GM23338 (cell line): ENCODE measurements at regions not wholly inside any gene's neighbourhood (a gene's known extent, or its start where the extent isn't known, plus 50 kb on each side); places are given as distances from the start of the nearest gene placed in this dataset.

Experiments used
- ATAC-seq: fragments of 200-7000 bp; cut with Tn5 transposase; 3 replicates; pipeline ENCODE4 v1.9.1; 2020
- DNase-seq: peaks from one replicate; pipeline ENCODE4 v3.0.0-alpha.2; 2015; ENCODE audit warnings: low spot score
- H2AFZ ChIP-seq: fragments of 200-600 bp; sonication (generic); 2 replicates; pipeline ENCODE4 v1.8.0; 2016; ENCODE audit warnings: antibody characterized with exemption, mild to moderate bottlenecking, moderate library complexity
- H3F3A ChIP-seq: fragments of 200-600 bp; sonication (generic); replicated peaks from 2 replicates; pipeline ENCODE4 v1.8.0; 2017; ENCODE audit warnings: antibody characterized with exemption, mixed run types, low read depth
- H3K27ac ChIP-seq: fragments of 200-600 bp; sonication (generic); 2 replicates; pipeline ENCODE4 v1.6.1; 2016; ENCODE audit warnings: low read depth
- H3K27me3 ChIP-seq: fragments of 200-600 bp; sonication (generic); 2 replicates; pipeline ENCODE4 v1.8.0; 2016; ENCODE audit warnings: mild to moderate bottlenecking, mixed run types, moderate library complexity; ENCODE audit not compliant: insufficient read depth
- H3K36me3 ChIP-seq: fragments of 200-600 bp; sonication (generic); 2 replicates; pipeline ENCODE4 v1.8.0; 2016; ENCODE audit warnings: mild to moderate bottlenecking; ENCODE audit not compliant: insufficient read depth
- H3K4me1 ChIP-seq: fragments of 200-600 bp; sonication (generic); 2 replicates; pipeline ENCODE4 v1.8.0; 2016; ENCODE audit warnings: mild to moderate bottlenecking, moderate library complexity; ENCODE audit not compliant: insufficient read depth
- H3K4me2 ChIP-seq: fragments of 200-600 bp; sonication (generic); 2 replicates; pipeline ENCODE4 v1.7.1; 2017; ENCODE audit warnings: mixed run types
- H3K4me3 ChIP-seq: fragments of 200-600 bp; sonication (generic); 2 replicates; pipeline ENCODE4 v1.6.1; 2016; ENCODE audit warnings: mixed run types
- H3K79me2 ChIP-seq: fragments of 200-600 bp; sonication (generic); replicated peaks from 2 replicates; pipeline ENCODE4 v1.8.0; 2017; ENCODE audit warnings: mild to moderate bottlenecking; ENCODE audit not compliant: insufficient read depth
- H3K9me2 ChIP-seq: fragments of 200-600 bp; sonication (generic); 2 replicates; pipeline ENCODE4 v1.8.0; 2017; ENCODE audit not compliant: insufficient read depth
- H4K20me1 ChIP-seq: fragments of 200-600 bp; sonication (generic); replicated peaks from 2 replicates; pipeline ENCODE4 v1.8.0; 2017; ENCODE audit warnings: mild to moderate bottlenecking; ENCODE audit not compliant: insufficient read depth
- H3K27ac Mint-ChIP-seq: 2 replicates; pipeline ENCODE4 v1.8.0; 2020; ENCODE audit warnings: inconsistent platforms, mild to moderate bottlenecking, moderate library complexity, mixed read lengths
- H3K27me3 Mint-ChIP-seq: 3 replicates; pipeline ENCODE4 v1.8.0; 2022; ENCODE audit warnings: low read depth, mild to moderate bottlenecking, moderate library complexity, mixed read lengths, inconsistent platforms; ENCODE audit not compliant: insufficient read depth, poor library complexity
- H3K36me3 Mint-ChIP-seq: 3 replicates; pipeline ENCODE4 v1.8.0; 2021; ENCODE audit warnings: low read depth, mild to moderate bottlenecking, inconsistent platforms, moderate library complexity, mixed read lengths
- H3K4me1 Mint-ChIP-seq: 3 replicates; pipeline ENCODE4 v1.8.0; 2020; ENCODE audit warnings: mild to moderate bottlenecking, inconsistent platforms, mixed read lengths
- H3K4me3 Mint-ChIP-seq: 3 replicates; pipeline ENCODE4 v1.8.0; 2021; ENCODE audit warnings: moderate library complexity, mild to moderate bottlenecking, inconsistent platforms, mixed read lengths
- H3K9me3 Mint-ChIP-seq: 3 replicates; pipeline ENCODE4 v1.8.0; 2020; ENCODE audit warnings: moderate library complexity, mild to moderate bottlenecking, inconsistent platforms, mixed read lengths
- CREB1 ChIP-seq: fragments of 250-450 bp; sonication (Bioruptor Pico); IDR thresholded peaks from 2 replicates; pipeline ENCODE4 v1.5.0; 2020; ENCODE audit warnings: low read depth, mild to moderate bottlenecking, moderate library complexity
- EZH2 ChIP-seq: fragments of 200-600 bp; sonication (generic); IDR thresholded peaks from one replicate; pipeline ENCODE4 v1.8.0; 2017; ENCODE audit warnings: antibody characterized with exemption, mild to moderate bottlenecking, low read depth; ENCODE audit not compliant: unreplicated experiment
- EZH2phosphoT487 ChIP-seq: fragments of 200-600 bp; sonication (generic); IDR thresholded peaks from one replicate; pipeline ENCODE4 v1.8.1; 2018; ENCODE audit warnings: antibody characterized with exemption; ENCODE audit not compliant: unreplicated experiment
- NANOG ChIP-seq: IDR thresholded peaks from 2 replicates; pipeline ENCODE4 v1.6.1; 2016; ENCODE audit warnings: antibody characterized with exemption, borderline replicate concordance
- POLR2AphosphoS5 ChIP-seq: IDR thresholded peaks from 2 replicates; pipeline ENCODE4 v1.6.1; 2016; ENCODE audit warnings: antibody characterized with exemption, low read depth
- STAT1 ChIP-seq: IDR thresholded peaks from one replicate; pipeline ENCODE4 v1.6.1; 2016; ENCODE audit warnings: antibody characterized with exemption; ENCODE audit not compliant: unreplicated experiment
- ZNF114 ChIP-seq: fragments of 250-450 bp; sonication (Bioruptor Pico); IDR thresholded peaks from 2 replicates; pipeline ENCODE4 v1.5.0; 2020; ENCODE audit warnings: mild to moderate bottlenecking, moderate library complexity
- TF ChIP-seq, protein P1 (sequence below): IDR thresholded peaks from 2 replicates; pipeline ENCODE4 v1.6.1; 2016; ENCODE audit warnings: antibody characterized with exemption
- TF ChIP-seq, protein P2 (sequence below): fragments of 250-450 bp; sonication (Bioruptor Pico); IDR thresholded peaks from 2 replicates; pipeline ENCODE4 v1.5.0; 2020; ENCODE audit warnings: mild to moderate bottlenecking, moderate library complexity
- TF ChIP-seq, protein P3 (sequence below), 2 experiments: fragments of 200-600 bp in 1 of 2; sonication (generic) in 1 of 2; conservative IDR thresholded peaks; 2 replicates each; pipeline versions ENCODE4 v1.5.1 to v1.6.1; 2016 to 2017; ENCODE audit warnings: antibody characterized with exemption in 2 of 2, low read depth in 2 of 2, mild to moderate bottlenecking in 2 of 2, moderate library complexity in 1 of 2

DNA sequence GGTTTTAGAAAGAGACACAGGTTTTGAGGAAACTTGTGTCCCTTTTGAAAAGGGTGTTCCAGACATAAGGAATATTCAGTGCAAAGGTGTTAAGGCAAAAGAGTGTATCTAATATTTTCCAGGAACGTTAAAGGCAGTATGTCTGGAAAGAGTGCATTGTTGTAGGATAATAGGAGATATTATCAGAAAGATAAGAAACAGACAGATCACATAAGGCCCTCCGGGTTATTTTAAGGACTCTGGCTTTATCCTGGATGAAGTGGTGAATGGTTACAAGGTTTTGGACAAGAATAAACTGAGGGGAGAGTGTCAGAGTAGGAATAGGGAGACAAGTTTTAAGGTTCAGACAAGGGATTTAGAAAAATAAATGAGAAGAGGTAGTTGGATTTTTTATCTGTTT is 493.7 kb upstream of the GRM7 start:
- no peaks in the 10 kb centered on the region for H3K79me2 ChIP-seq
- no peak overlapping the region for H3K4me3 Mint-ChIP-seq
- H3K9me2 ChIP-seq: no peaks in the 10 kb centered on the region
- no peaks in the 10 kb centered on the region for H4K20me1 ChIP-seq
- H2AFZ ChIP-seq: no peak overlapping the region
- H3K36me3 Mint-ChIP-seq: peaks cover 15% of the 10 kb centered on the region; the same call in 2 of the 3 replicates
- no peaks in the 10 kb centered on the region for H3K27me3 Mint-ChIP-seq
- no peaks in the 10 kb centered on the region for H3K4me1 ChIP-seq
- H3K27ac Mint-ChIP-seq: no peak overlapping the region
- peaks cover 3% of the 10 kb centered on the region; the same call in 1 of the 2 replicates for H3K36me3 ChIP-seq
- H3K9me3 Mint-ChIP-seq: peaks cover 84% of the 10 kb centered on the region
- peaks cover 6% of the 10 kb centered on the region; the same call in 2 of the 3 replicates for H3K4me1 Mint-ChIP-seq
- H3F3A ChIP-seq: no peaks in the 10 kb centered on the region
- TF ChIP-seq, protein P1, sequence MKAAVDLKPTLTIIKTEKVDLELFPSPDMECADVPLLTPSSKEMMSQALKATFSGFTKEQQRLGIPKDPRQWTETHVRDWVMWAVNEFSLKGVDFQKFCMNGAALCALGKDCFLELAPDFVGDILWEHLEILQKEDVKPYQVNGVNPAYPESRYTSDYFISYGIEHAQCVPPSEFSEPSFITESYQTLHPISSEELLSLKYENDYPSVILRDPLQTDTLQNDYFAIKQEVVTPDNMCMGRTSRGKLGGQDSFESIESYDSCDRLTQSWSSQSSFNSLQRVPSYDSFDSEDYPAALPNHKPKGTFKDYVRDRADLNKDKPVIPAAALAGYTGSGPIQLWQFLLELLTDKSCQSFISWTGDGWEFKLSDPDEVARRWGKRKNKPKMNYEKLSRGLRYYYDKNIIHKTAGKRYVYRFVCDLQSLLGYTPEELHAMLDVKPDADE: no peak
- TF ChIP-seq POLR2AphosphoS5 (no peak), NANOG (no peak), STAT1 (no peak), ZNF114 (CRISPR knock-in tag) (no peak), EZH2phosphoT487 (no peak), EZH2 (no peak), CREB1 (no peak)
- TF ChIP-seq, protein P2, sequence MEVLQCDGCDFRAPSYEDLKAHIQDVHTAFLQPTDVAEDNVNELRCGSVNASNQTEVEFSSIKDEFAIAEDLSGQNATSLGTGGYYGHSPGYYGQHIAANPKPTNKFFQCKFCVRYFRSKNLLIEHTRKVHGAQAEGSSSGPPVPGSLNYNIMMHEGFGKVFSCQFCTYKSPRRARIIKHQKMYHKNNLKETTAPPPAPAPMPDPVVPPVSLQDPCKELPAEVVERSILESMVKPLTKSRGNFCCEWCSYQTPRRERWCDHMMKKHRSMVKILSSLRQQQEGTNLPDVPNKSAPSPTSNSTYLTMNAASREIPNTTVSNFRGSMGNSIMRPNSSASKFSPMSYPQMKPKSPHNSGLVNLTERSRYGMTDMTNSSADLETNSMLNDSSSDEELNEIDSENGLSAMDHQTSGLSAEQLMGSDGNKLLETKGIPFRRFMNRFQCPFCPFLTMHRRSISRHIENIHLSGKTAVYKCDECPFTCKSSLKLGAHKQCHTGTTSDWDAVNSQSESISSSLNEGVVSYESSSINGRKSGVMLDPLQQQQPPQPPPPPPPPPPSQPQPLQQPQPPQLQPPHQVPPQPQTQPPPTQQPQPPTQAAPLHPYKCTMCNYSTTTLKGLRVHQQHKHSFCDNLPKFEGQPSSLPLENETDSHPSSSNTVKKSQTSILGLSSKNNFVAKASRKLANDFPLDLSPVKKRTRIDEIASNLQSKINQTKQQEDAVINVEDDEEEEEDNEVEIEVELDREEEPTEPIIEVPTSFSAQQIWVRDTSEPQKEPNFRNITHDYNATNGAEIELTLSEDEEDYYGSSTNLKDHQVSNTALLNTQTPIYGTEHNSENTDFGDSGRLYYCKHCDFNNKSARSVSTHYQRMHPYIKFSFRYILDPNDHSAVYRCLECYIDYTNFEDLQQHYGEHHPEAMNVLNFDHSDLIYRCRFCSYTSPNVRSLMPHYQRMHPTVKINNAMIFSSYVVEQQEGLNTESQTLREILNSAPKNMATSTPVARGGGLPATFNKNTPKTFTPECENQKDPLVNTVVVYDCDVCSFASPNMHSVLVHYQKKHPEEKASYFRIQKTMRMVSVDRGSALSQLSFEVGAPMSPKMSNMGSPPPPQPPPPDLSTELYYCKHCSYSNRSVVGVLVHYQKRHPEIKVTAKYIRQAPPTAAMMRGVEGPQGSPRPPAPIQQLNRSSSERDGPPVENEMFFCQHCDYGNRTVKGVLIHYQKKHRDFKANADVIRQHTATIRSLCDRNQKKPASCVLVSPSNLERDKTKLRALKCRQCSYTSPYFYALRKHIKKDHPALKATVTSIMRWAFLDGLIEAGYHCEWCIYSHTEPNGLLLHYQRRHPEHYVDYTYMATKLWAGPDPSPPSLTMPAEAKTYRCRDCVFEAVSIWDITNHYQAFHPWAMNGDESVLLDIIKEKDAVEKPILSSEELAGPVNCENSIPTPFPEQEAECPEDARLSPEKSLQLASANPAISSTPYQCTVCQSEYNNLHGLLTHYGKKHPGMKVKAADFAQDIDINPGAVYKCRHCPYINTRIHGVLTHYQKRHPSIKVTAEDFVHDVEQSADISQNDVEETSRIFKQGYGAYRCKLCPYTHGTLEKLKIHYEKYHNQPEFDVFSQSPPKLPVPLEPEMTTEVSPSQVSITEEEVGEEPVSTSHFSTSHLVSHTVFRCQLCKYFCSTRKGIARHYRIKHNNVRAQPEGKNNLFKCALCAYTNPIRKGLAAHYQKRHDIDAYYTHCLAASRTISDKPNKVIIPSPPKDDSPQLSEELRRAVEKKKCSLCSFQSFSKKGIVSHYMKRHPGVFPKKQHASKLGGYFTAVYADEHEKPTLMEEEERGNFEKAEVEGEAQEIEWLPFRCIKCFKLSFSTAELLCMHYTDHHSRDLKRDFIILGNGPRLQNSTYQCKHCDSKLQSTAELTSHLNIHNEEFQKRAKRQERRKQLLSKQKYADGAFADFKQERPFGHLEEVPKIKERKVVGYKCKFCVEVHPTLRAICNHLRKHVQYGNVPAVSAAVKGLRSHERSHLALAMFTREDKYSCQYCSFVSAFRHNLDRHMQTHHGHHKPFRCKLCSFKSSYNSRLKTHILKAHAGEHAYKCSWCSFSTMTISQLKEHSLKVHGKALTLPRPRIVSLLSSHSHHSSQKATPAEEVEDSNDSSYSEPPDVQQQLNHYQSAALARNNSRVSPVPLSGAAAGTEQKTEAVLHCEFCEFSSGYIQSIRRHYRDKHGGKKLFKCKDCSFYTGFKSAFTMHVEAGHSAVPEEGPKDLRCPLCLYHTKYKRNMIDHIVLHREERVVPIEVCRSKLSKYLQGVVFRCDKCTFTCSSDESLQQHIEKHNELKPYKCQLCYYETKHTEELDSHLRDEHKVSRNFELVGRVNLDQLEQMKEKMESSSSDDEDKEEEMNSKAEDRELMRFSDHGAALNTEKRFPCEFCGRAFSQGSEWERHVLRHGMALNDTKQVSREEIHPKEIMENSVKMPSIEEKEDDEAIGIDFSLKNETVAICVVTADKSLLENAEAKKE: no peak
- TF ChIP-seq, protein P3, sequence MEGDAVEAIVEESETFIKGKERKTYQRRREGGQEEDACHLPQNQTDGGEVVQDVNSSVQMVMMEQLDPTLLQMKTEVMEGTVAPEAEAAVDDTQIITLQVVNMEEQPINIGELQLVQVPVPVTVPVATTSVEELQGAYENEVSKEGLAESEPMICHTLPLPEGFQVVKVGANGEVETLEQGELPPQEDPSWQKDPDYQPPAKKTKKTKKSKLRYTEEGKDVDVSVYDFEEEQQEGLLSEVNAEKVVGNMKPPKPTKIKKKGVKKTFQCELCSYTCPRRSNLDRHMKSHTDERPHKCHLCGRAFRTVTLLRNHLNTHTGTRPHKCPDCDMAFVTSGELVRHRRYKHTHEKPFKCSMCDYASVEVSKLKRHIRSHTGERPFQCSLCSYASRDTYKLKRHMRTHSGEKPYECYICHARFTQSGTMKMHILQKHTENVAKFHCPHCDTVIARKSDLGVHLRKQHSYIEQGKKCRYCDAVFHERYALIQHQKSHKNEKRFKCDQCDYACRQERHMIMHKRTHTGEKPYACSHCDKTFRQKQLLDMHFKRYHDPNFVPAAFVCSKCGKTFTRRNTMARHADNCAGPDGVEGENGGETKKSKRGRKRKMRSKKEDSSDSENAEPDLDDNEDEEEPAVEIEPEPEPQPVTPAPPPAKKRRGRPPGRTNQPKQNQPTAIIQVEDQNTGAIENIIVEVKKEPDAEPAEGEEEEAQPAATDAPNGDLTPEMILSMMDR (conservative IDR thresholded peaks at IDR 0.05; ENCODE audit: low read depth in 2 of 2): no peak
- H3K27me3 ChIP-seq: no peaks in the 10 kb centered on the region
- no peak for DNase-seq
- no peak overlapping the region for H3K27ac ChIP-seq
- no peak for ATAC-seq
- no peak overlapping the region for H3K4me2 ChIP-seq
- H3K4me3 ChIP-seq: no peak overlapping the region
